Neural cell (in vitro differentiated cells): ENCODE measurements at regions not wholly inside any gene's neighbourhood (a gene's known extent, or its start where the extent isn't known, plus 50 kb on each side); places are given as distances from the start of the nearest gene placed in this dataset.

Experiments
- EP300 ChIP-seq: fragments of 450-650 bp; conservative IDR thresholded peaks from 2 replicates; pipeline ENCODE4 v1.6.1; 2014; ENCODE audit warnings: antibody characterized with exemption, mild to moderate bottlenecking, moderate library complexity; ENCODE audit not compliant: poor library complexity, severe bottlenecking
- EZH2 ChIP-seq: fragments of 200-600, 300-800 bp; shearing (Covaris generic), sonication (generic); IDR thresholded peaks from 2 replicates; pipeline ENCODE4 v1.6.1; 2014; ENCODE audit warnings: antibody characterized with exemption, low read length, borderline replicate concordance, mild to moderate bottlenecking; ENCODE audit not compliant: insufficient read depth, poor library complexity, severe bottlenecking
- MXI1 ChIP-seq: fragments of 450-650 bp; conservative IDR thresholded peaks from 2 replicates; pipeline ENCODE4 v1.6.1; 2014; ENCODE audit warnings: antibody characterized with exemption, mild to moderate bottlenecking; ENCODE audit not compliant: poor library complexity, severe bottlenecking
- POLR2AphosphoS5 ChIP-seq: IDR thresholded peaks from 2 replicates; pipeline ENCODE4 v1.6.1; 2012
- RAD21 ChIP-seq: fragments of 450-650 bp; conservative IDR thresholded peaks from 2 replicates; pipeline ENCODE4 v1.6.1; 2014; ENCODE audit warnings: antibody characterized with exemption, mild to moderate bottlenecking, moderate library complexity
- SMC3 ChIP-seq: fragments of 450-650 bp; conservative IDR thresholded peaks from 2 replicates; pipeline ENCODE4 v1.6.1; 2014; ENCODE audit warnings: antibody characterized with exemption, mild to moderate bottlenecking, moderate library complexity; ENCODE audit not compliant: poor library complexity
- TF ChIP-seq, protein P1 (sequence below): fragments of 450-650 bp; IDR thresholded peaks from 2 replicates; pipeline ENCODE4 v1.5.1; 2014; ENCODE audit warnings: antibody characterized with exemption, mild to moderate bottlenecking, moderate library complexity; ENCODE audit not compliant: poor library complexity, severe bottlenecking
- TF ChIP-seq, protein P2 (sequence below): IDR thresholded peaks from 2 replicates; pipeline ENCODE4 v1.6.1; 2012; ENCODE audit warnings: borderline replicate concordance

- TF ChIP-seq, protein P1, sequence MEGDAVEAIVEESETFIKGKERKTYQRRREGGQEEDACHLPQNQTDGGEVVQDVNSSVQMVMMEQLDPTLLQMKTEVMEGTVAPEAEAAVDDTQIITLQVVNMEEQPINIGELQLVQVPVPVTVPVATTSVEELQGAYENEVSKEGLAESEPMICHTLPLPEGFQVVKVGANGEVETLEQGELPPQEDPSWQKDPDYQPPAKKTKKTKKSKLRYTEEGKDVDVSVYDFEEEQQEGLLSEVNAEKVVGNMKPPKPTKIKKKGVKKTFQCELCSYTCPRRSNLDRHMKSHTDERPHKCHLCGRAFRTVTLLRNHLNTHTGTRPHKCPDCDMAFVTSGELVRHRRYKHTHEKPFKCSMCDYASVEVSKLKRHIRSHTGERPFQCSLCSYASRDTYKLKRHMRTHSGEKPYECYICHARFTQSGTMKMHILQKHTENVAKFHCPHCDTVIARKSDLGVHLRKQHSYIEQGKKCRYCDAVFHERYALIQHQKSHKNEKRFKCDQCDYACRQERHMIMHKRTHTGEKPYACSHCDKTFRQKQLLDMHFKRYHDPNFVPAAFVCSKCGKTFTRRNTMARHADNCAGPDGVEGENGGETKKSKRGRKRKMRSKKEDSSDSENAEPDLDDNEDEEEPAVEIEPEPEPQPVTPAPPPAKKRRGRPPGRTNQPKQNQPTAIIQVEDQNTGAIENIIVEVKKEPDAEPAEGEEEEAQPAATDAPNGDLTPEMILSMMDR = no peak
- TF ChIP-seq RAD21 = no peak
- TF ChIP-seq EZH2 = no peak
- no peak for TF ChIP-seq EP300
- no peak for TF ChIP-seq SMC3
- TF ChIP-seq MXI1 = no peak
- TF ChIP-seq POLR2AphosphoS5 = no peak
- TF ChIP-seq, protein P2, sequence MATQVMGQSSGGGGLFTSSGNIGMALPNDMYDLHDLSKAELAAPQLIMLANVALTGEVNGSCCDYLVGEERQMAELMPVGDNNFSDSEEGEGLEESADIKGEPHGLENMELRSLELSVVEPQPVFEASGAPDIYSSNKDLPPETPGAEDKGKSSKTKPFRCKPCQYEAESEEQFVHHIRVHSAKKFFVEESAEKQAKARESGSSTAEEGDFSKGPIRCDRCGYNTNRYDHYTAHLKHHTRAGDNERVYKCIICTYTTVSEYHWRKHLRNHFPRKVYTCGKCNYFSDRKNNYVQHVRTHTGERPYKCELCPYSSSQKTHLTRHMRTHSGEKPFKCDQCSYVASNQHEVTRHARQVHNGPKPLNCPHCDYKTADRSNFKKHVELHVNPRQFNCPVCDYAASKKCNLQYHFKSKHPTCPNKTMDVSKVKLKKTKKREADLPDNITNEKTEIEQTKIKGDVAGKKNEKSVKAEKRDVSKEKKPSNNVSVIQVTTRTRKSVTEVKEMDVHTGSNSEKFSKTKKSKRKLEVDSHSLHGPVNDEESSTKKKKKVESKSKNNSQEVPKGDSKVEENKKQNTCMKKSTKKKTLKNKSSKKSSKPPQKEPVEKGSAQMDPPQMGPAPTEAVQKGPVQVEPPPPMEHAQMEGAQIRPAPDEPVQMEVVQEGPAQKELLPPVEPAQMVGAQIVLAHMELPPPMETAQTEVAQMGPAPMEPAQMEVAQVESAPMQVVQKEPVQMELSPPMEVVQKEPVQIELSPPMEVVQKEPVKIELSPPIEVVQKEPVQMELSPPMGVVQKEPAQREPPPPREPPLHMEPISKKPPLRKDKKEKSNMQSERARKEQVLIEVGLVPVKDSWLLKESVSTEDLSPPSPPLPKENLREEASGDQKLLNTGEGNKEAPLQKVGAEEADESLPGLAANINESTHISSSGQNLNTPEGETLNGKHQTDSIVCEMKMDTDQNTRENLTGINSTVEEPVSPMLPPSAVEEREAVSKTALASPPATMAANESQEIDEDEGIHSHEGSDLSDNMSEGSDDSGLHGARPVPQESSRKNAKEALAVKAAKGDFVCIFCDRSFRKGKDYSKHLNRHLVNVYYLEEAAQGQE = no peak
These were observed 143.4 kb downstream of the PXDC1 start for GRCh38 chr6:3608159-3608558.
